Right lobe of liver (tissue), 6 donors: ENCODE measurements at regions not wholly inside any gene's neighbourhood (a gene's known extent, or its start where the extent isn't known, plus 50 kb on each side); places are given as distances from the start of the nearest gene placed in this dataset.

Source experiments
- ATAC-seq, 4 donors: fragments of 200-7000 bp; cut with Tn5 transposase; one replicate each; pipeline ENCODE4 v1.9.1; 2020; ENCODE audit warnings: mild to moderate bottlenecking in 4 of 4, moderate library complexity in 4 of 4
- DNase-seq, 3 donors: peaks; one replicate each; pipeline ENCODE4 v3.0.0-alpha.2; 2020
- H3K27ac ChIP-seq, 3 donors: fragments of 200-600 bp; one replicate each; pipeline ENCODE4 v1.8.0; 2022
- H3K27me3 ChIP-seq, 2 donors: fragments of 200-600 bp; one replicate each; pipeline ENCODE4 v1.8.0; 2022
- H3K36me3 ChIP-seq, 4 donors: fragments of 200-600 bp; sonication (generic) in 1 of 4; one replicate each; pipeline versions ENCODE4 v1.5.1 to v1.8.0; 2017 to 2022; ENCODE audit warnings: control low read depth in 1 of 4
- H3K4me1 ChIP-seq, 4 donors: fragments of 200-600 bp; sonication (generic) in 1 of 4; one replicate each; pipeline versions ENCODE4 v1.5.1 to v1.8.0; 2017 to 2022; ENCODE audit warnings: control low read depth in 1 of 4
- H3K4me3 ChIP-seq, 3 donors: fragments of 200-600 bp; one replicate each; pipeline ENCODE4 v1.8.0; 2022
- H3K9me3 ChIP-seq, 4 donors: fragments of 200-600 bp; sonication (generic) in 1 of 4; one replicate each; pipeline versions ENCODE4 v1.5.1 to v1.8.0; 2017 to 2022; ENCODE audit warnings: control low read depth in 1 of 4
- POLR2A ChIP-seq: fragments of 450-650 bp; IDR thresholded peaks from one replicate; pipeline ENCODE4 v1.6.1; 2017; ENCODE audit warnings: antibody characterized with exemption, mild to moderate bottlenecking
- WGBS: methylation state at CpG from one replicate; pipeline ENCODE4 v1.1.6; 2018; ENCODE audit warnings: low coverage, low lambda C conversion rate; ENCODE audit not compliant: insufficient coverage; ENCODE audit errors: missing lambda C conversion rate; 5-methylcytosine and 5-hydroxymethylcytosine counted together
- intact Hi-C, 2 donors: fragments of 100-400 bp; cut with DNase I; formaldehyde crosslinking; loops; one replicate each; pipeline versions ENCODE4 v1.11.2 to v1.14.1; 2022
- TF ChIP-seq, protein P1 (sequence below), 4 donors: fragments of 200-600 bp in 3 of 4; fragments of 450-650 bp in 1 of 4; IDR thresholded peaks; one replicate each; pipeline versions ENCODE4 v1.5.1 to v1.8.0; 2016 to 2022; ENCODE audit warnings: antibody characterized with exemption in 4 of 4, mild to moderate bottlenecking in 2 of 4
- donor health status: DM: no; HTN: yes; CAD: no.
- donor health status: DM: no; HTN: no; CAD: no.
- donor health status: DM: no; HTN: no; CAD: no.
- donor health status: DM: no; HTN: yes; CAD: no.
- donor health status: DM: no; HTN: yes; CAD: no.

DNA sequence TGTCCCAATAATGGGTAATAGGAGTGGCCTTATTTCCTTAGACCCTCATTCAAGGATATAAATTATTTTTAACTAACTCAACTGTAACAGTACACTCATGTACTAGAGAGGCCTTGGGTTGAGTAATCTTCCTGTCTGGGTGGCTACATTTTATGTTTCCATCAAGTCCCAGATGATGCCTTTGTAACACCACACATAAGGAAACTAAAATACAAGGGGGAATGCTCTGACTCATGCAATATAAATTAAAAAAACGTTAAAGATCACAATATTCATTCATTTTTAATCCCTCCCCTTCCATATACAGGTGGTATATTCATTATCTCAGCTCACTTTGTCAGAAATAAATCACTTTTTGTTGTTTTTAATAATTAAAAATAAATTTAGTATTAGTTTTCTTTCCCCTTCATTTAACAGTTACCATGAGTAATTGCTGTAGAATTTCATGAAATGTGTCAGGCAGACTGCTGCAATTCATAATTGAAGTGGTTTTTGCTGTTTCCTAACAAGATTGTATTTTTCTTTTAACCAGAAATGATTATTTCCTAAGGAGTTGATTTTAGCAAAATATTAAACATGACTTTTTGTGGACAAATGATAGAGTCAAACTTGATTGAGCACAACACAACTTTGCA is 1403.6 kb downstream of the SUCLG1 start:
- intact Hi-C loops: no loop called here
- Histone ChIP-seq H3K27me3 (no peaks in the 10 kb centered on the region), H3K4me3 (no peak overlapping the region), H3K36me3 (no peaks in the 10 kb centered on the region), H3K9me3 (no peaks in the 10 kb centered on the region), H3K27ac (no peak overlapping the region), H3K4me1 (no peaks in the 10 kb centered on the region)
- 26% methylated on average over 1 of the region's 1 CpG for WGBS
- DNase-seq: no peak
- TF ChIP-seq, protein P1, sequence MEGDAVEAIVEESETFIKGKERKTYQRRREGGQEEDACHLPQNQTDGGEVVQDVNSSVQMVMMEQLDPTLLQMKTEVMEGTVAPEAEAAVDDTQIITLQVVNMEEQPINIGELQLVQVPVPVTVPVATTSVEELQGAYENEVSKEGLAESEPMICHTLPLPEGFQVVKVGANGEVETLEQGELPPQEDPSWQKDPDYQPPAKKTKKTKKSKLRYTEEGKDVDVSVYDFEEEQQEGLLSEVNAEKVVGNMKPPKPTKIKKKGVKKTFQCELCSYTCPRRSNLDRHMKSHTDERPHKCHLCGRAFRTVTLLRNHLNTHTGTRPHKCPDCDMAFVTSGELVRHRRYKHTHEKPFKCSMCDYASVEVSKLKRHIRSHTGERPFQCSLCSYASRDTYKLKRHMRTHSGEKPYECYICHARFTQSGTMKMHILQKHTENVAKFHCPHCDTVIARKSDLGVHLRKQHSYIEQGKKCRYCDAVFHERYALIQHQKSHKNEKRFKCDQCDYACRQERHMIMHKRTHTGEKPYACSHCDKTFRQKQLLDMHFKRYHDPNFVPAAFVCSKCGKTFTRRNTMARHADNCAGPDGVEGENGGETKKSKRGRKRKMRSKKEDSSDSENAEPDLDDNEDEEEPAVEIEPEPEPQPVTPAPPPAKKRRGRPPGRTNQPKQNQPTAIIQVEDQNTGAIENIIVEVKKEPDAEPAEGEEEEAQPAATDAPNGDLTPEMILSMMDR (IDR thresholded peaks at IDR 0.05): no peak
- TF ChIP-seq POLR2A: no peak
- ATAC-seq: no peak

DNA sequence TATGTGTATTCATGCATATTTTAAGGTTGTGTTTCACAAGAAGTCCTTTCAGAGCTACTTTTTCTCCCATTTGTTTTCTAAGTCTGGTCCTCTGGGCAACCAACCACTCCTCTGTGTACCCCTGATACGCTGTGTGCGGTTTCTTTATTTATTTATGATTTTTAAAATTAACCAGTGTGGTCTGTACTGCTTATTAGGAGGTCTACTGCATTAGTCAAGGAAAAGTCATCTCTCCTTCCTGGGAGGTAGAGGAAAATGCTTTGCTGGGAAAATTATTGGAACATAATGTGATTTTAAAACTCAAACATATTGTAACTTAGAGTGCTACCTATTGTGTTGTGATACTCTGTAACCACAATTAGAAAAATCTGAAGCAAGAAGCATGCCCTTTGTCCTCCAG is 1404.3 kb downstream of the SUCLG1 start:
- intact Hi-C loops: no loop called here
- Histone ChIP-seq H3K27ac (no peak overlapping the region), H3K27me3 (no peaks in the 10 kb centered on the region), H3K4me3 (no peak overlapping the region), H3K36me3 (no peaks in the 10 kb centered on the region), H3K9me3 (no peaks in the 10 kb centered on the region), H3K4me1 (no peaks in the 10 kb centered on the region)
- DNase-seq (no peak), ATAC-seq (no peak)
- TF ChIP-seq POLR2A: no peak
- TF ChIP-seq, protein P1 (IDR thresholded peaks at IDR 0.05): no peak
- 64% methylated on average over 2 of the region's 2 CpGs for WGBS

DNA sequence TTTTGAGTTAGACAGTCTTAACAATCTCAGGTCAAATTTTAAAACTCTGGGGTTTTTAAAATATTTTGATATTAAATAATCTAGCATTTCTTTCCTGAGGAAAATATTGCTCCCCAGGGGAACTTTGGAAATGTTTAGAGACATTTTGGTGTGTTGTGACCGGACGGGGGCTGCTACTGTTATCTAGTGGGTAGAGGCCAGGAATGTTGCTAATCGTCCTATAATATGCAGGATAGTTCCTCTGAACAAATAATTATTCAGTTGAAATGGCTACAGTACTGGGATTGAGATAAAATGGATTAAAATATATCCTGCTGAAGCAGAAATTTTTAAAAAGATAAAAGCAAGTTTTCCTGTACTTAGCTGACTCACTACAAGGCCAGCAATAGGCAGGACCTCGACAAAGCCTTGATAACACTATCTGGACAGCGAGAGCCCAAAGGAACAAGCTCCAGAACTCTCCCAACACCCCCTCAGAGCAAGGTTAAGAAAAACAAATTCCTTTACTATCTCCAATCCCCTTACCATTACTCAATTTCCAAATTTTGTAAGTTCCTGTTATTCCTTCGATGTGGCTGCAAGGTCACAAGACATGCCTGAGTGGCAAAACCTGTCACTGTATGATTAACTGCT is 1407.4 kb downstream of the SUCLG1 start:
- ATAC-seq (peak; percentile 59 to 83 (median 70)), DNase-seq (no peak)
- intact Hi-C loops: no loop called here
- Histone ChIP-seq H3K4me1 (no peaks in the 10 kb centered on the region), H3K4me3 (no peak overlapping the region), H3K27me3 (no peaks in the 10 kb centered on the region), H3K36me3 (no peaks in the 10 kb centered on the region), H3K9me3 (no peaks in the 10 kb centered on the region), H3K27ac (no peak overlapping the region)
- WGBS: 53% methylated on average over 6 of the region's 6 CpGs
- TF ChIP-seq POLR2A: no peak
- TF ChIP-seq, protein P1 (IDR thresholded peaks at IDR 0.05): no peak

DNA sequence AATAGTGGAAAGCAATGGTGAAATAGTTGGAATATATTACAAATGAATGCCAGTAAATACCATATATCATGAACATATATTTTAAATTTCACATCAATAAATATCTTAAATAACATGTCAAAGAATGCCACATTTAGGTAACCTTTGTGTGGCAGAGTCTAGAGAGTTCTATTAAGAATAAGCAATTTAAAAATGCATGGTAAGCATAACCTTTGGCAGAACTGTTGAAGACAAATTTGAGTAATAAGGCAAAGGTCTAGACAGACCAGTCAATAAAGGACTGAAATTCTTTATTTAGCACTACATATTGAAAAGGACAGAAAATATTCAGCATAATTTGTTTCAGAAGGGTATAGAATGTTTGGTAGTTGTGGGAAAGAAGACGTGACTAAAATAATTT is 1417.0 kb downstream of the SUCLG1 start:
- Histone ChIP-seq H3K27me3 (no peaks in the 10 kb centered on the region), H3K9me3 (no peaks in the 10 kb centered on the region), H3K4me1 (peaks cover 0 to 3% (median 0%) of the 10 kb centered on the region in 4 donors), H3K36me3 (no peaks in the 10 kb centered on the region), H3K27ac (no peak overlapping the region), H3K4me3 (no peak overlapping the region)
- DNase-seq (no peak), ATAC-seq (peak in 2 of 4 donors; percentile 40 to 56)
- no peak for TF ChIP-seq POLR2A
- TF ChIP-seq, protein P1 (IDR thresholded peaks at IDR 0.05): no peak
- 71% methylated on average over 1 of the region's 1 CpG for WGBS
- intact Hi-C loops: no loop called here
